ENCODE measurements at regions not wholly inside any gene's neighbourhood (a gene's known extent, or its start where the extent isn't known, plus 50 kb on each side); places are given as distances from the start of the nearest gene placed in this dataset.

DNA sequence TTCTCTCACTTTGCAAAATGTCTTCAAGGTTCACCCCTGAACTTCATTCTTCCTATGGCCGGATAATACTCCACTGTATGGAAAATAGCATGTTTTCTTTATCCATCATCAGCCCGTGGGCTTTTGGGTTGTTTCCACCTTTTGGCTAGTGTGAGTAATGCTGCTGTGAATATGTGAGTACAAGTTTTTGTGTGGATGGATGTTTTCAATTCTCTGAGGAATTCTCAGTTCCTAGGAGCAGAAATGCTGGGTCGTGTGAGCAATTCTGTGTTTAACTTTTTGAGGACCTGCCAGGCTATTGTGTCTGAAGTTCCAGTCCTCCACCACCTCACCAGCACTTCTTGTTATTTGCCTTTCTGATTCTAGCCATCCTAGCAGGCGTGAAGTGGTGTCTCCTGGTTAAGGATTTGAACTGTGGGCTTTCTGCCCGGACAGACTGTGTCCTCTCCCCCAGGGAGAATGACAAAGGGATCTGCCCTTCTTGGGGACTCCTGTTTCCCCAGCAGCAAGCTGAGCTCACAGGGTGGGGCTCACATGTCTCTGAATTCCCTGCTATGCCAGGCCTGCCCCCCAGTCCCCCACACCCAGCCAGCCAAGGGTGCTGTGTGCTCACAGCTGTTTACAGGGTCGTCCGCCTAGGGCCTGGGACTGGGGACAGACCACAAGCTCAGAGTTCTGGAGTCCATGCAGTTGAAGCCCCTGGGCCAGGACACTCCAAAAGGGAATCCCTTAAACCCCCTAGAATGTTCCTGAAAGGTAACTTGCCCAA lies 92.2 kb upstream of the CIBAR2 start:
- TF ChIP-seq, protein P1, sequence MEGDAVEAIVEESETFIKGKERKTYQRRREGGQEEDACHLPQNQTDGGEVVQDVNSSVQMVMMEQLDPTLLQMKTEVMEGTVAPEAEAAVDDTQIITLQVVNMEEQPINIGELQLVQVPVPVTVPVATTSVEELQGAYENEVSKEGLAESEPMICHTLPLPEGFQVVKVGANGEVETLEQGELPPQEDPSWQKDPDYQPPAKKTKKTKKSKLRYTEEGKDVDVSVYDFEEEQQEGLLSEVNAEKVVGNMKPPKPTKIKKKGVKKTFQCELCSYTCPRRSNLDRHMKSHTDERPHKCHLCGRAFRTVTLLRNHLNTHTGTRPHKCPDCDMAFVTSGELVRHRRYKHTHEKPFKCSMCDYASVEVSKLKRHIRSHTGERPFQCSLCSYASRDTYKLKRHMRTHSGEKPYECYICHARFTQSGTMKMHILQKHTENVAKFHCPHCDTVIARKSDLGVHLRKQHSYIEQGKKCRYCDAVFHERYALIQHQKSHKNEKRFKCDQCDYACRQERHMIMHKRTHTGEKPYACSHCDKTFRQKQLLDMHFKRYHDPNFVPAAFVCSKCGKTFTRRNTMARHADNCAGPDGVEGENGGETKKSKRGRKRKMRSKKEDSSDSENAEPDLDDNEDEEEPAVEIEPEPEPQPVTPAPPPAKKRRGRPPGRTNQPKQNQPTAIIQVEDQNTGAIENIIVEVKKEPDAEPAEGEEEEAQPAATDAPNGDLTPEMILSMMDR (IDR thresholded peaks at IDR 0.05), result no peak
- TF ChIP-seq POLR2AphosphoS5 (IDR thresholded peaks at IDR 0.05), result no peak
- no peak for TF ChIP-seq EP300 (IDR thresholded peaks at IDR 0.05)
